NB4 (cell line): ENCODE measurements at regions not wholly inside any gene's neighbourhood (a gene's known extent, or its start where the extent isn't known, plus 50 kb on each side); places are given as distances from the start of the nearest gene placed in this dataset.

Experiments used
- CTCF ChIP-seq: IDR thresholded peaks from one replicate; pipeline ENCODE4 v1.5.1; 2012; ENCODE audit warnings: low read depth, low read length
- MAX ChIP-seq: IDR thresholded peaks from 2 replicates; pipeline ENCODE4 v1.6.1; 2011; ENCODE audit warnings: low read depth, low read length
- POLR2A ChIP-seq: IDR thresholded peaks from 2 replicates; pipeline ENCODE4 v1.6.1; 2011; ENCODE audit warnings: mild to moderate bottlenecking; ENCODE audit not compliant: insufficient read length; ENCODE audit errors: extremely low read depth

- TF ChIP-seq POLR2A (no peak), CTCF (no peak), MAX (no peak)
These were observed 725.5 kb downstream of the TBC1D32 start for GRCh38 chr6:120608826-120609225.
